ENCODE measurements at regions not wholly inside any gene's neighbourhood (a gene's known extent, or its start where the extent isn't known, plus 50 kb on each side); places are given as distances from the start of the nearest gene placed in this dataset.
A peak's percentile ranks its signal among the peaks of the same experiment; 100 is the strongest.
"Not testable (repeated sequence)": the region's sequence is repeated elsewhere in the genome, so short reads cannot be mapped to it uniquely, and the experiment has no call there.

DNA sequence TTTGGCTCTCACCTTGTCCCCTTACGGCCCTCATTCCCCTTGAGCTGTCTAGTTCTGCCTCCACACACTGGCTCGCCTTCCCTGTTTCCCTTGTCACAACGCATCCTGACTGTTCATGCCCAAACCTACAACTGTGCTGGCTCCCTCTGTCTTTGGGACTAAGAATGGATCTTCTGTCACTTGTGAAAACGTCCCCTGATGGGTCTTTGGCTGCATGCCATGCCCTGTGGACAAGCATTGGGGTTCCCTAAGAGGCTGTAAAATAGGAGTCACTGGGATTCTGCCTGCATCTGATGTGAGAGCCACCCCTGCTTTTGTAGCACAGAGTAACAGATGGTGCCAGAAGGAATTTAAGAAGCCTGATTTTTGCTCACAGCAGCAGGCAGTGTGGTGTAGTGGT, 285.3 kb upstream of the CRY1 start:
- no peak for DNase-seq

DNA sequence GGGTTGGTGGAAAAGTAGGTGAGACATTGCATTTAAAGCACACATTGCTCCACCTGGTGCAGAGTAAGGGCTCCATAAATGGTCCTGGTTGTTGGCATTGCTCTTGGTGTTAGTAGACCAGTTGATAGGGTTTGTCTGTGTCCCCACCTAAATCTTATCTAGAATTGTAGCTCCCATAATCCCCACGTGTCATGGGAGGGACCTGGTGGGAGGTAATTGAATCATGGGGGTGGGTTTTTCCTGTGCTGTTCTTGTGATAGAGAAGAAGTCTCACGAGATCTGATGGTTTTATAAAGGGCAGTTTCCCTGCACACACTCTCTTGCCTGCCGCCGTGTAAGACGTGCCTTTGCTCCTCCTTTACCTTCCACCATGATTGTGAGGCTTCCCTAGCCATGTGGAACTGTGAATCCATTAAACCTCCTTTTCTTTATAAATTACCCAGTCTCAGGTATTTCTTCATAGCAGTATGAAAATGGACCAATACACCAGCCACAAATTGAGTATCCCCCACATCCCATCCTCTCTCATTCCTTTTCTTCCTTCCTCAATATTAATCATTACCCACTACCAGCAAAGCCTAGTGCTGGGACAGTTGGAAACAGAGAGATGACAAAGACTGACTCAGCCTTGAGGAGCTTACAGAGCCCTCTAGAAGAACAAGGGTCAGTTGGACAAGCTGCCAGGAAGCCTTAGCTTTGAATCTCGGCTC, 285.9 kb upstream of the CRY1 start:
- DNase-seq: not testable (repeated sequence)

DNA sequence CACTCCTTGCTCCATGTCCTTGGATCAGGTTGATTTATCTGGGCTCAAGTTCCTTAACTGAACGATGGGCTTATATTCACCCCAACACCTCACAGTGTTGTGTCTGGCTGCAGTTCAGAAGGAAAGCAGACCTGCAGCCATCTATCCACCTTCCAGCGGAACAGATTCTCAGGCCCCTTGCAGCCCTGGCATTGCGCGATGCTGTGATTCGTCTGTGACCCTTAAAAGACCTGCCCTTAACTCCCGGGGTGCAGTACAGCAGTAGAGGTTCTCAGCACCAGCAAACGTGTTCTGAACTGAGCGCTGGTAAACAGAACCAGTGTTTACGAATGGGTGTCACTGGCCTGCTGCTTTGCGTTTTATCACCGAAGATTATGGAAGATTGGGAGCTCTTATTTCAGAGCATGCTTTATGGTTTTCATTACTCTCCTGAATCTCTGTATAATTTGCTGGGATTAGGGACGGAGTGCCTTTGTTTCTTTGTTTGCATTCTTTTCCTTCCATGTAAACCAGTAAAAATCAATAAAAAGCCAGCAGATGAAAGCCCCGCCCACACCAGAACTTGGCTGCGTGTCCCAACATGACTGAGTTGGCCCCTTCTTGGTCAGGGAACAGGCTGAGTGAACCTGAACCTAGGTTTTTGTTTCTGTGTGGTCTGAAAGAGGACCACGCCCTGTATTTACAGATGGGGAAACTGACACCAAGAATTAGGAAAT, 286.7 kb upstream of the CRY1 start:
- no peak for DNase-seq

DNA sequence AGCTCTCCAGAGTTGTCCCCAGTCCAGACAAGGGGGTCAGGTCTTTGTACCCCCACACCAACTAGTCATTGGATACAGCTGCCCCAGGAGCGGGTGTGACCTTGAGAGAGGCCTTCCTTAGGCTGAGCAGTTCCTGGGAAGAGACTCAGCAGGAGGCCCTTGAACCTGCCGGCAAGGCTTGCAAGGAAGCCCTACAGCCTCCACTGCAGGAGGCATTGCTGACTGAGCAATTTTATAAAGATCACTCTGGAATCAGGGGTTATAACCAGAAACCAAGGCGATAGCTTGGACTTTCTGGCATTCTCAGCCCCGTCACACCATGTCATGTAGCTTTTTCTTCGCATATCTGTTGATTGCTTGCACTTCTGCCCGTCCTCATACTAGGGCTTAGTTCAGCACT, 291.3 kb upstream of the CRY1 start:
- no peak for DNase-seq

DNA sequence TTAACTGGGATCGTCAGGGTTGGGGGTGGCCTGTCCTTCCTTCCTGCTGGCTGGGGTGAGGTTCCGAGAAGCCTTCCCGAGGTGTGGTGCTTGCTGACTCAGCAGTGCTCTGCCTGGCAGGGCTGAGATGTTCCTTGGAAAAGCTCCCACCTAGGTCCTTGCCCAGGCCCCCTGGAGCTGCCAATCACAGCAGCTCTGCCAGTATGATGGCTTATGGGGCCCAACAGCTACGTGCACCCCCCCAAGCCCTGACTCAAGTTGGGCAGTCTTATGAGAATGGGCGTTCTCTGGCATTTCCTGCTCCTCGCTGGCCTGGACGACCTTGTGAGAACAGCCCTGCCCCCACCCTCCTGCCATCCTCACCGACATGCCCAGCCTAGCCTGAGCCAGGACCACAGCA, 292.2 kb upstream of the CRY1 start:
- no peak for DNase-seq

DNA sequence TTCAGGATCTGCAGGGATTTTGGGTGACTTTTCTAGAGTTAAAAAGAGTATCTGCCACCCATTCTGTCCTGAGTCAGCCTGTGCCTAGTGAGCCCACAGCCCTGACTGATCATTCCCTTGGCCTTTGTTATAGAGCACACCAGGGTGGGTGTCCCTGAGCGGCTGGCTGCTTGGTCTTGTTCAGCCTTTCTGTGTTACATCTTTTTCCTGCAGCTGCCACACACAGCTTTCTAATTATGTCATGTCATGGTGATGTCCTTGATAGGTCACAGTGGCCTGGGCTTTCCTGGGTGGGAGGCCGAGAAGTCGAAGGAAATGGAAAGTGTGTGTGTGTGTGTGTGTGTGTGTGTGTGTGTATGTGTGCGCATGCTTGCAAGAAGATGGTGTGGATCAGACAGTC, 293.2 kb upstream of the CRY1 start:
- no peak for DNase-seq

DNA sequence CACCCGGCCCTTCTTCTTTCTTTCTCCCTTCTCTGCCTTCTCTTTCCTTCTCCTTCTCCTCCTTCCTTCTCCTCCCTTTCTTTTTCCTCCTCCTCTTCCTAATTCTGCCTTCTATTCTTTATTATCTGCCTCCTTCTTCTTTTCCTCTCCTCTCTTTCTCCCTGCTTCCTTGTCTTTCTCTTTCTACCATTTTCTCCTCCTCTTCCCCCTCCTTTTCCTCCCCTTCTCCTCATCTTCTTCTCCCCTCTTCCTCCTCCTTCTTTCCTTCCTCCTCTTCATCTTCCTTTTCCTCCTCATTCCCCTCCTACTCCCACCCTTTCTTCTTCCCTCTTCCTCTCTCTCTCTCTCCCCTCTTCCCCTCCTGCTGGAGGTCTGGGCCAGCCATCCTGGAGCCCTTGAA, 294.9 kb upstream of the CRY1 start:
- no peak for DNase-seq

DNA sequence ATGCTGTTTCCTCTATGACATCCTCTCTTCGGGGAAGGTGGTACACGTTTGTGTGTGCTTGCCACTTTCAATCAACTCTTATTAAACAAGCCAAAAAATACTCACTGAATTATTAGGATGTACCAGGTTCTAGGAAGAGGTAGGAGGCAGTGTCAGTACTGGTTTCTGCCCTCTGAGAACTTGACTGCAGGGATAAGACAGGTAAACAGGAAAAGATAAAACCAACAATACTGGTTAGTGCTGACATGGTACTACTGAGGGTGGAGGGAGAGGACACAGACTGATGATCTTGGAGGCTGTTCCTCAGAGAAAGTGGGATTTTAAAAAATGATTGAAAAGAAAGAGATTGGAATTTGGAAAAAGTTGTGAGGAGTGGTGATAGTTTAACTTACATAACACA, 295.2 kb upstream of the PWP1 start:
- DNase-seq: no peak

DNA sequence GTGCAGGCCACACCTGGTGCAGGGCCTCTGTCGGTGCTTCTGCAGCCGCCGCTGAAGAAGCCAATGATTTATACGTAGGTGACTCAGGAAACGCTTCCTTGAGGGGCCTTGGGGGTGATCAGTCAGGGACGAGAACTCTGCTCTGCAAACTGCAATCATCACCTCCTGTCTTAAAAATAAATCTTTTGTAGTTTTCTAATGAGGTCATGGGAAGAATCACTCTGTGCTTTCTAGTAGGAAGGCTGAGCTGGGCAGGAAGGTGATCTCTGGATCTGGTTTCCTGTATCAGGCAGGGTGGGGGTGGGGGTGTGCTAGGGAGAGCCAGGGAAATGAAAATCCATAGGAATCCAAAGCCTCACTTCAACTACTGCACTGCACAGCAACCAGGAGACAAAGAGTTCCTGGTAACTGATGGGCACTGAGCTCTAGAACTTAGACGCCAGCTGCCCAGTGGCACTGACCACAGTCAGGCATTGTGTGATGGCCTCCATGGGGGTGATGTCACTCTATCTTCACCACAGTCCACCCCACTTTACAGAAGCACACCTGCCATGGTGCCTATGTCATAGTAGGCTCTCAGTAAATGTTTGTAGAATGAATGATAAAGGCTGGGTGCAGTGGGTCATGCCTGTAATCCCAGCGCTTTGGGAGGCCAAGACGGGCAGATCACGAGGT, 292.4 kb upstream of the PWP1 start:
- DNase-seq: no peak

DNA sequence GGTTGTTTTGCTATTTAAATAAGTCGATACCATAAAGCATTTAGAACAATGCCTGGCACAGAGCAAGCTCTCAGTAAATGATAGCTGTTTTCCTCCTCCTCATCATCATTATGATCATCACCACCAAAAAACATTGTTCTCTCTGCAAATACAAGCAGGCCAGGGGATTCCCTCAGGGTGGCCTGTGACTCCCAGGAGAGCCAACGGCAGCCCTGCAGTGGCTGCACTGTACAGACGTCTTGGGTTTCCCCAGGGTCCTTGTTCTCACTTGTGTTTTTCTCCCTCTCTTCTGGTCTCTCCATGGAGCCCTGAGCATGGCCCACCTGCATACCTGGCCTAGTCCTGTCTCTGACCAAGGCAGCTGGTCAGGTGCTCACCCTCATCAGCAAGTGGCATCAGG, 290.9 kb upstream of the PWP1 start:
- DNase-seq: no peak

DNA sequence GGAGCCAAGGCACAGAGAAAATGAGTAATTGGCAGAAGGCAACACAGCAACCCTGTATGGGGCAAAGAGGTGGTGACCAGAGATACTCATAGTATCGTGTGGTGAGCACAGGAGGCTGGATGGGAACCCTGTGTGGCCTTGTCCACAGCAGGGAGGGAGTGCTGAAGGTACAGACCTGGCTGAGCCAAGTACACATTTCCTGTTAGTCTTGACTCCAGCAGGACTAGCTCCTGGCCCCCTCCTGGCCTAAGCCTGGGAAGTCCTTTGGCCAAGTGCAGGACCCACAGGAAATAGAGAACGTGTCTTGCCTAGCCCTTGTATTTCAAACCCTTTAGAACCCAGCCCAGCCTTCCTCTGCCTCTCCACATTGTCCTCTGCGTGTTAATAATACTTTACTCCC, 289.8 kb upstream of the PWP1 start:
- no peak for DNase-seq

DNA sequence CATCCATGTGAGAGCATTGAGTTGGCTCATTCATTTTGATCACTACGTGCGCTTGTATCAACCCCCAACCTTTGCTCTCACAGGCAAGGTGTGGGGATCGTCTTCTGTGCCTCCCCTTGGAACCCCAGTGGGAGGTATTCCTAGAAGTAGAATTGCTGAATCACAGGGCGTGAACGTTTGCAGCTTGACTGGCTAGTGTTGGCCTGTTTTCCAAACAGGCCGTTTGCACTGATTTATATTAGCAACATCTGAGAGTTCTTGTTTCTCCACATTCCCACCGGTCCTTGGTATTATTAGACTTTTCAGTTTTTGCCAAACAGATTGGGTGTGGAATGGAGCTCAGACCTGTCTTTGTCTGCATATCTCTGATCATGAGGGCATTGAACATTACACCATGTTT, 288.6 kb upstream of the PWP1 start:
- DNase-seq: no peak

DNA sequence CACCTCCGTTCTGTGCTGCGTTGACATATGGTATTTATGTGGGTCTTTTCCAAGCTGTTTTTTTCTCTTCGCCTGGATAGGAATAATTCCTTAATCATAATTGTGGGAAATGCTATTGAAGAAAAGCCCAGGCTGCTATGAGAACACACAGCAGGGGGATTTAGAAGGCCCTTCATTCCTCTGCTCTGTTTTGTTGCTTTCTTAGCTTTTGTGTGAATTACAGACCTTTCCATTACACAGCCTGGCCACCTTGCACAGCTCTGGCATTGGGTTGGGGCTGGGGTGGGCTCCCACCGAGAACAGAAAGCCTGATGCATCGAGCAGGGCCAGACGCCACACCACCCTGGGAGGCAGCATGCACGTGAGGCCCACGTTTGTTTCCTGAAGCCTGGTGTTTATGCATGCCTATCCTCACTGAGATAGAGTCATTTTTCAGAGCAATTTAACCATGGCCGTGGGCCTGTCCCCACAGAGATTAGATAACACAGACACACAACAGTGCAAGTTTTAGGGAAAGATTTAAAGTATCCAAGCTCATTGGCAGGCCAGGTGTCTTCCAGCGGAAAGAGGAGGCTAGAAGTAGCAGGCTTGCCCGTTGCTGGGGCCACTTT, 287.6 kb upstream of the PWP1 start:
- no peak for DNase-seq

DNA sequence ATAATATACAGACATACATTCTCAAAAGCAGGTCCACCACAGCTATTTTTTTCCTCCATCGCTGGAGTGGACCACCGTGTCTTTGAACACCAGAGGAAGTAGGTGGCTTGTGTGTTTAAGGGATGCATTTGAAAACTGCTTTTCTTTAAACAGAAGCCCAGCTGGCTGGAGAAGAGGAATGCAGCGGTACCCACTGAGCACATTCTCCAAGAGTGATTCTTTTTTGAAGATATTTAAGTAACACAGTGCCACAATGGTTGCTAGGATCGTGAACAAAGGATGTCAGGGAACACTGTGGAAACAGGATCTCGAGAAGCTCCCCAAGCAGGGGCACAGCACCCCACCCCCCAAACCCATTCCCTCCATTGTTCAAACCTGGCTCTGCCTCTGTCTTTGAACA, 286.6 kb upstream of the PWP1 start:
- no peak for DNase-seq

DNA sequence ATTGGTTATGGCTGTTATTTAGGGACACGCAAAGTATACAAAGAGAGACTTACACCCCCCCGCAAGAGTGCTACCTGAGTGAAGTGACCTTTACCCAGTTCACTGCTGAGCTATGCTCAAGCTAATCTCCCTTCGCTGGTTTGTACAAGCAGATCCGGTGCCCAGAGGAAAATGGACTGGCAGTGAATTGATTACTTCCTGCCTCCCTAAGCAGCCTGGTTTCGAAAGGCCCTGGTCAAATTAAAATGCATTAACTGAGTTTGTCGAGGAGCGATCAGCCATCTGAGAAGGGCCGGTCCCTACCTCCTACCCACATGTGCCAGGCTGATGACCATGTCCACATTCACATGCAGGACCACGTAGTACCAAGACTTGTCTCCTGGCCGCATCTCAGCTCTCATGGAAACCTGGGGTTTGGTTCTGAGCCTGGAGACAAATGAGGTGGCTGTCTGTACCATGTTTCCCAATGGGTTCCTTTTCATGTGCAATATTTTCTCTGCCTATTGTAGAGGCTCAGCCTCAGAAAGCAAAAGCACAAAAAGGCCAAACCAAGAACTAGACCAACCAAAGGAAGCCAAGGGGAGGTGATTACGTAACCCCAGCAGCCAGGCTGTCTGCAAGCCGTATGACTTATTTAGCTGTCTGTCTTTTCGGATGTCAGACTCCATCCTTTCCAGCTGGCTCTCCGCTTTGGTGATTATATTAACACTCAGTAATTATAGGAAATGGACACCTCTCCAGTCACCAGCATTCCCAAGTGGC, 284.7 kb upstream of the PWP1 start:
- DNase-seq: no peak

DNA sequence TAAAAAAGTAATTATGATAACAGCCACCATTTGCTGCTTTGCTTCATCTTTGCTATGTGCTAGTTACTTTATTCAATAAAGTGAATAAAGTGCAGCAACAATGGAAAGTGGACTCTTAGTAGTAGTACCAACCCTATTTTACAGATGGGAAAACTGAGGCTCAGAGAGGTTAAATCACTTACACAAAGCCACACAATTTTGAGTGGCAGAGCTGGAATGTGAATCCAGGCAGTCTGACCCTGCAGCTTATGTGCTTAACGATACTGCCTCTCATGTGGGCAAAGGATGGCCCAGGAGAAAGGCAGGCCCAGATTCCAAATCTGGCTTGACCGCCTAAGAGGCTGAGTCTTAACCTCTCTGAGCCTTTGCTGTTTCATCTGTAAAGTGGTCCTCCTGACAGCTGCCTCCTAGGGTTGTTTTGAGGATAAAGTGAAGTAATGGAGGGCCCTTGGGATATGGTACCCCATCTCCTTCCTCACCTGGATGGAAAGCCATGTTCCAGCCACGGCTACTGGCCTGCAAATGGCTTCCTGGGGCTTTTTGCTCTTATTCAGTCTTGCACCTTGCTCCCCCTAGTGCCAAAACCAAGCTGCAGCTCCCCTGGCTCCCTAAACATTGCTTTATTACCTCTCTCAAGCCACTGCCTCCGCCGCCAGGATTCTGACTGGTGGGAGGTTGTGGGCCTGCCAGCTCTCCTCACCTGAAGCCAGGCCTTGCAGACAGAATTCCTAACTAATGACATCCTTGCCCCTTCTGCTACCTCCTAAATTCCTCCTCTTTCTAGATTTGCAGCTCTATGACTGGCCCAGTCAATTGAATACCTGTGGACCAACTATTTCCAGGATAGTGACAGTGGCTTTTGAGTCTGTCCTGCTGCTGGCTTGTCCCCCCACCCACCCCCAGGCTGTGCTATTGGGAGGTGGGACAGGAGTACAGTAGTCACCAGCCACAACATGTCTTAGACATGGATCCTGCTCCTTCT, 283.3 kb upstream of the PWP1 start:
- DNase-seq: peak; percentile 4 to 35 (median 19)

DNA sequence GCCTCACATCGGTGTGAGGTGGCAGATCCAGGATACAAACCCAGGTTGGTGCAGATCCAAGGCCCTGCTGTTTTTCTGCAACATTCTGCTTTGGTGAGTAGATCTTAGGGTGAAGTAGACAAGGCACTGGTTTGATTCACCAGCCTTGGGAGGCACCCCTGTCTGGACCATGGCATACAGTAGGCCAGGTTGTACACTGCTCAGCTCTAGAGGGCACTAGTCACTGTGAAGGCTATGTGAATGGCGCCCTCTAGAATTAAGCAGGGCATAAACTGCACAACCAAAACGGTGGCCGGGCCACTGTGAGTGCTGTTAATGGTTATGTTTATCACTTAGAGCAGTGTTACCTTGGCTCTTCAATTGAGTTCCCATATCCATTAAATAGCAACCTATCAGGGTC, 280.6 kb upstream of the PWP1 start:
- no peak for DNase-seq

DNA sequence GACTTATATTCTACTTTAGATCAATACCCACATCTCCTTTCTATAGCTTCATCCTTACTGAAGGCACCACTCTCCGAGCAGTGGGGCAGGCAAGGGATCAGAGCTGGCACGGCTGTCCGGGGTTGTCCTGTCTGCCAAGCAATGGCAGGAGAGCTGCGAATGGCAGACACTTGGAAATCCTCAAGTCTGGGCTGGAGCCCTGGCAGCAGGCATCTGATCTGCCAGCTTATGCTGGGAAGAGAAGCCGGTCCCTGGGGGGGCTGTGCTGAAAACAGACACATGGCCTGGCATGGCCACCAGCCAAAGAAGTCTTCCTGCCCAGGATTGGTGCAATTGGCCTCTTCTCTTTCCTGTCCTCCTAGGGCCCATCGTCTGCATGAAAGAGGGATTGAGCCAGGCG, 280.2 kb upstream of the PWP1 start:
- no peak for DNase-seq

DNA sequence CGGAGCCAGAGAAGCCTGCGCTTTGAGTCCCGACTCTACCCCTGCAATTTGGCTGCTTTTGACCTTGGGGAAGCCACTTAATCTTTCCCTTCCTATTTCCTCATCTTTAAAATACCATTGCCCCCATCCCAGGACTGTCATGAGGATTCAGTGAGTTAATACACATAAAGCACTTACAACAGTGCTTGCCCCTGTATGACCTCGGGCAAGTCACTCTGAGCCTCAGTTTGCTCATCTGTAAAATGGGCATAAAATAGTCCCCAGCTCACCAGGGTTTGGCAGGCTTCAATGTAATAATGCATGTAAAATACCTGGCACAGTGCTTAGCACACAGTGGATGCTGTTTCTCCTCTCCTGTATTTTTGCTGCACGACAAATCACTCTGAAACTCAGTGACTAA, 278.7 kb upstream of the PWP1 start:
- DNase-seq: no peak

DNA sequence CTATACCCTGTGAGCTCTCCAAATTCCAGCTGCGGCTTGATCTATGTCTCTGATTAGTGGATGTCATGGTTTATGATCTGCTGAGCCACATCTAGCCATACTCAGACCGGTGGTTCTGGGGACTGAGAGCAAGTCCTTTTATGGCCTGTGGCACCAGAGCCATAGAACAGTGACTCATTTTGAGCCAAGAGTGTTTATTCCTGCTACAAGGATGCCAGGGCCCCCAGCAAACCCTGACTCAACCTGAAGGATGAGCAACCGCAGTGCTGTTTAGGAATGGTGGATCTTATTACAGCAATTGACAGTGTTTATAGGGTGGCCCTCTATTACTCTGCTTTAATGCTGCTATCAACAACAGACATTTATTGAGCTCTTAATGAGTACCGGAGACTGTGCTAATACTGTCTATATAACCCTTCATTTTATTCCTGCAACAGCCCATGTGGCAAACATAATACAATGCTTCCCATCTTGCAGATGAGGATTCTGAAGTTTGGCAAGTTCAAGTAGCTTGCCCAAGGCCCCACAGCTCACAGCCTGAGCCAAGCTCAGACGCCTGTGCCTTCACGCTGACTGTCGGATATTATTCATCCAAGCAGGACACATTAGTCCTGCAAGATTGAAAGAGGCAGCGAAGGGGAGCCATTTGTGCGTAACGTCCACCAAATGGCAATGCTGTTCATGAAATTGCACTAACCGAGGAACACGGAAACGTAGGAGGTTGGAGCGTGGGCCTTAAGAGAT, 273.6 kb upstream of the PWP1 start:
- DNase-seq: no peak

DNA sequence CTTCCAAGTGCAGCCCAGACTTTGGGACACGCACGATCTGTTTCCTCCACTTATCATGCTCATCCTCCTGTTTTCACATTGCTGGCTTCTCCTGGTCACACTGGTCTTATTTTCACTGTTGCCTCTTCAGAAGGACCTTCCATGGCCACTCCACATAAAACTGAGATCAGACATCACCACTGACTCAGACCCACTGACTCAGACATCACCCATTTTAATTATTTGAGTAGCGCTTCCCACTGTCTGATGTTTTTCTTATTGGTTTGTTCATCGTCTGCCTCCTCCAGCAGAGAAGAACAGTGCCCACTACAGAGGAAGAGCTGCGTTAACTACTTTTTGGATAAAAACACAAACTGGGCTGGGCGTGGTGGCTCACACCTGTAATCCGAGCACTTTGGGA, 270.5 kb upstream of the PWP1 start:
- DNase-seq: no peak

All from activated naive CD4-positive, alpha-beta T cell (primary cell).